ENCODE measurements at regions not wholly inside any gene's neighbourhood (a gene's known extent, or its start where the extent isn't known, plus 50 kb on each side); places are given as distances from the start of the nearest gene placed in this dataset.

DNA sequence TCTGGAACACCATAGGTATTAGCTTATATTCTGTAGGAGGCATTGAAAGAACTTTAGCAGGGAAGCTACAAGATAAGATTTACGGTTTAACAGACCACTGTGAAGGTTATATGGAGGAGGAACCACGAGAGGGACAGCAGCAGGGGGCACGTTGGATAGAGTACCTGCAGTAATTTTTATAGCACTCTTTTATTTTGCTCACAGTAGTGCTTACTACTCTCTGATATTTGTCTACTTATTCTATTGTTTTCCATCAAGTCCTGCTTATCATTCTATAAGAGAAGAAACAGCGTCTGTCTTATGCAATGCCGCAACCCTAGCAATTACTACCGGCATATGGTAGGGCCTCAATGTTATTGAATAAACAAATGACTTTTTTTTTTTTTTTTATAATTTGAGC, 122.5 kb downstream of the PCDH7 start:
- Histone ChIP-seq H3K27ac (no peak overlapping the region), H3K4me3 (no peak overlapping the region)
- TF ChIP-seq, protein P1, sequence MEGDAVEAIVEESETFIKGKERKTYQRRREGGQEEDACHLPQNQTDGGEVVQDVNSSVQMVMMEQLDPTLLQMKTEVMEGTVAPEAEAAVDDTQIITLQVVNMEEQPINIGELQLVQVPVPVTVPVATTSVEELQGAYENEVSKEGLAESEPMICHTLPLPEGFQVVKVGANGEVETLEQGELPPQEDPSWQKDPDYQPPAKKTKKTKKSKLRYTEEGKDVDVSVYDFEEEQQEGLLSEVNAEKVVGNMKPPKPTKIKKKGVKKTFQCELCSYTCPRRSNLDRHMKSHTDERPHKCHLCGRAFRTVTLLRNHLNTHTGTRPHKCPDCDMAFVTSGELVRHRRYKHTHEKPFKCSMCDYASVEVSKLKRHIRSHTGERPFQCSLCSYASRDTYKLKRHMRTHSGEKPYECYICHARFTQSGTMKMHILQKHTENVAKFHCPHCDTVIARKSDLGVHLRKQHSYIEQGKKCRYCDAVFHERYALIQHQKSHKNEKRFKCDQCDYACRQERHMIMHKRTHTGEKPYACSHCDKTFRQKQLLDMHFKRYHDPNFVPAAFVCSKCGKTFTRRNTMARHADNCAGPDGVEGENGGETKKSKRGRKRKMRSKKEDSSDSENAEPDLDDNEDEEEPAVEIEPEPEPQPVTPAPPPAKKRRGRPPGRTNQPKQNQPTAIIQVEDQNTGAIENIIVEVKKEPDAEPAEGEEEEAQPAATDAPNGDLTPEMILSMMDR (IDR thresholded peaks at IDR 0.05): no peak
- no peak for DNase-seq (ENCODE audit: low spot score)

DNA sequence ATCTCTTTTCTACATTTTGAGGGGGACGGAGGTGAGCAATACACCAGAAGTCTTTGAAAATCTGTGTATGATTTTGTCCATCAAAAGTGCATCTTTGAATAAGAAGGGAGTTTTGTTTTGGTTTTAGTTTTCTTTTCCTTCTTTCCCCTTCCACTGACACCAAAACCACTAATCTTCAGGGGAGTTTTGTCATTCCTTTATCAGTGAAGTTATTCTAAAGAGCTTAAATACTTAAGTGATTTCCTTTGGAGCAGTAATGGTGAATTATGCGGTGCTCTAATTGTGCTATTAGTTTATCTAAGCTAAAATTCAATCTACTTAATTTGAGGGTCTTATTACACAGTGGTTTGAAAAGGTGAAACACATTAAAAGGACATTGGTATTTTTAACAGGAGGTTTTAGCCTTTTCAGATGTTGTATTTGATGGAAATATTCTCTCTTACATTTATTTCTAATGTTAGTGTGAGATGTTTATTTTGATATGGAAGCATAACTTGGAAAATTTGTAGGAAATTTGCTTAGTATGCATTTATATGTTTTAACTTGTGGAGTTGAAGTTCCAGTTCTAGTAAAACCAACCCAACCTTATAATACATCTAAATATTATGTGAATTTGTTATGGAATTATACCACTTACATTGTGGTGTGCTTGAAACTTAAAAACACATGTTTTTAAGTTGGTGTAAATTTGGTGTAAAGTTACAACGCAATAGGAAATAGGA, 124.9 kb downstream of the PCDH7 start:
- TF ChIP-seq, protein P1 (IDR thresholded peaks at IDR 0.05): no peak
- H3K4me3 ChIP-seq: no peak overlapping the region
- no peak overlapping the region for H3K27ac ChIP-seq
- no peak for DNase-seq (ENCODE audit: low spot score)

DNA sequence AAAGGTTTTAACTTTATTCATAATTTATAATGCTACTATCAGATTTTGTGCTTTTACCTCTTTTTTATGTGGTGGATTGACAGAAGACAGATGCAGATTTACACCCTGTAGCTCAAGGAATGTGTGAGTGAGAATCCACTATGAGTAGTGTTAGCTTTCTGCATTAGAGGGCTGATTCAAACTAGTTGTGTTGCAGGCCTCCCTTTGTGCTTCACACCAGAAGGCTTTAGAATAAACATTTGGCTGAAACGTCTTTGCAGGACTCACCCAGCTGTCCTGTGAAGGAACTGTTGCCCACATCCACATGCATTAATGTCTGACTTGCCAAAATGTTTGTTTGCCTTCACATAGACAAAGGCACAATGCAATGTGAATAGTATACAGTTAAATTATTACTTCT, 127.0 kb downstream of the PCDH7 start:
- DNase-seq (ENCODE audit: low spot score): no peak
- Histone ChIP-seq H3K27ac (no peak overlapping the region), H3K4me3 (no peak overlapping the region)
- TF ChIP-seq, protein P1 (IDR thresholded peaks at IDR 0.05): no peak

DNA sequence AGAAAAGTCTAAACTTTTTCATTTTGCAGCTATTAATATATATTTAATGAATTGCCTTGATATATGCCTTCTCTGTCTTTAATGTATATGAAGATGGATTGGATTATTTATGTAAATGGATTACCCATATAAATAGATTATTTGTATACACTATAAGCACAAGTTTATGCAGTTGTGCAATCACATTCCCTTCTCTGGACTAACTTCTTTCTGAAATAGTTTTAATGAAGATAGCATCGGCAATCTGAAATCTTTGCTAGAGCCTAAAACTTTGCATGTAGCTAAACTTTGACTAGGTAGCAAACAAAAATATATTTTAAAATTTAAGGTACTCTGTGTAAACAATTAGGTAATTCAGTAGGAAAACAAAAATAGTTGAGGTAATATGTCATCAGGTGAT, 127.8 kb downstream of the PCDH7 start:
- Histone ChIP-seq H3K4me3 (no peak overlapping the region), H3K27ac (no peak overlapping the region)
- TF ChIP-seq, protein P1 (IDR thresholded peaks at IDR 0.05): no peak
- no peak for DNase-seq (ENCODE audit: low spot score)

DNA sequence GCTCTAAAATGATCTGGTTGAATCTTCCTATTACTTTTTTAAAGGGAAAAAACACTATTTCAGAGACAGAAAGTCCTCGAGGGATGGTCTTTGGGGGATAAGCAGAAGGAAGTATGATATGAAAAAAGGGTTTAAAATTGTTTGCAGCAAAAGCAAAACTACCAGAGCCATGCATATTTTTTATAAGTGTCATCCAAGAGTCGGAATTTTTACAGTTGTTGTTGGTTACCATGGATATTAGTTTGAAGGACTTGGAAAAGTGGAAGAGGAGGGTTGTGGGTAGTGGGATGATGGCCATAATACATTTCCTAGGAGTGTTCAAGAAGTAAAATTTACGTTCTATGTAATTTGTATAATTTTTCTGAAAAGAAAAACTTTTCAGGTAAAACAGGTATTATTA, 134.4 kb downstream of the PCDH7 start:
- Histone ChIP-seq H3K27ac (no peak overlapping the region), H3K4me3 (no peak overlapping the region)
- TF ChIP-seq, protein P1 (IDR thresholded peaks at IDR 0.05): no peak
- DNase-seq (ENCODE audit: low spot score): no peak

DNA sequence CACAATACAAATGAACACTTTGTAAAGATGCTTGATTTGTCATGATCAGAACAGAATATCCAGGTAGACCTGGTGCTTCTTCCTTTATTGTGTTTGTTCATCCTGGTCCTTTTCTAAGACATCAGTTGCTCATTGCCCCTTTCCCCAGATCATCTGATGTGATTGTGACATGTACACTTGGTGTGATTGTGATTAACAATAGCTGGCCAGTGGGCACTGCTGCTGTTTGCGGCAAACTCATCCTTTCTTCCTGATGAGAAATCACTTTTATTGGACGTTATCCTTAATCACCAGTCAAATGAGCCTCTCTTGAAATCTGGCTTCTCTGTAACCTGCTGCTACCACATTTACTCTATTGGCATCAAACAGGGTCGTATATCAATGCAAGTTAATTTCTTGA, 135.1 kb downstream of the PCDH7 start:
- Histone ChIP-seq H3K27ac (no peak overlapping the region), H3K4me3 (no peak overlapping the region)
- no peak for DNase-seq (ENCODE audit: low spot score)
- TF ChIP-seq, protein P1 (IDR thresholded peaks at IDR 0.05): no peak

DNA sequence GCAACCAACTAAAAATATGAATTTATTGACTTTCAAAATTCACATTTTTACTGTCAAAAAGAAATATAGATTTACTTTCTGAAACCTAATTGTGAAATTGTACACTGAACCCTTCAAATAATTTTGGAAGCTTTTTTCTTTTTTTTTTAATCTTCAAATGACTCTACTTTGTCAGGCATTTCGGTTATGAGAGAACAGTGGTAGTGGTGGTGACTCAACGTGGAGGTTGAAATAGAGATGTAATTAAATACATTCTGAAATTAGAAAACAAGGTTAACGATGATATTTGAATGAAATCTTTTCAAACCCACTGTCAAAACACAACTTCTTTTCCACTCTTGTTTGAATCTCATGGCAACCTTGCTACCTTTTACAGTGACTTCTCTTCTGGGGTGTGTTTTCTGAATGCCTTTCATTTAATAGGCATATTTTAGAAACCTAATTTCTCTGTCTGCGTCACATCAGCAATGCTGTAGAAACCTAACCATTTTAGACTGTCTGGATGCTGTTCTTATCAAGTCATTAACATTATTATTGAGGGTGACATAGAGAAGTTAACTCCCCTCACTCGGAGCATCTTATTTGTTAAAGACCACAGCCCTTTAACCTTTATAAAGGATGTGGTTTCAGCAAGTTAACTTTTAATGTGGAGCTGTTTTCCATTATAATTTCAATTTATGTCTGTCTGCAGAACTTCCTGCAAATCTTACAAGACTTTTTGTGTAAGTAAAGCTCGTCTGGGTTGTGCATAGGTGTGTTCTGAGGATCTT, 136.8 kb downstream of the PCDH7 start:
- DNase-seq (ENCODE audit: low spot score): no peak
- H3K27ac ChIP-seq: no peak overlapping the region
- H3K4me3 ChIP-seq: no peak overlapping the region
- TF ChIP-seq, protein P1 (IDR thresholded peaks at IDR 0.05): no peak
